ENCODE measurements at regions not wholly inside any gene's neighbourhood (a gene's known extent, or its start where the extent isn't known, plus 50 kb on each side); places are given as distances from the start of the nearest gene placed in this dataset.
"Not testable (repeated sequence)": the region's sequence is repeated elsewhere in the genome, so short reads cannot be mapped to it uniquely, and the experiment has no call there.

- no peak for DNase-seq (ENCODE audit: low read depth)
Measured at GRCh38 chr6:99802396-99803031, 191.5 kb downstream of the MCHR2 start.

- no peak for DNase-seq (ENCODE audit: low read depth)
Measured at GRCh38 chr6:99808992-99809391, 185.0 kb downstream of the MCHR2 start.

GRCh38 chr6:99810295-99810694 lies 183.7 kb downstream of the MCHR2 start:
- DNase-seq (ENCODE audit: low read depth), result no peak

- no peak for DNase-seq (ENCODE audit: low read depth)
Measured at GRCh38 chr6:99810942-99811620, 182.9 kb downstream of the MCHR2 start.

GRCh38 chr6:99811636-99812035 lies 182.4 kb downstream of the MCHR2 start:
- no peak for DNase-seq (ENCODE audit: low read depth)

- no peak for DNase-seq (ENCODE audit: low read depth)
Measured at GRCh38 chr6:99813565-99813964, 180.5 kb downstream of the MCHR2 start.

GRCh38 chr6:99814230-99814928 lies 179.6 kb downstream of the MCHR2 start:
- DNase-seq (ENCODE audit: low read depth), result no peak

GRCh38 chr6:99816795-99817194 lies 177.2 kb downstream of the MCHR2 start:
- DNase-seq (ENCODE audit: low read depth), result no peak

GRCh38 chr6:99818161-99818560 lies 175.9 kb downstream of the MCHR2 start:
- DNase-seq (ENCODE audit: low read depth), result no peak

GRCh38 chr6:99819853-99820252 lies 174.2 kb downstream of the MCHR2 start:
- no peak for DNase-seq (ENCODE audit: low read depth)

- DNase-seq (ENCODE audit: low read depth), result no peak
Measured at GRCh38 chr6:99821164-99821563, 172.9 kb downstream of the MCHR2 start.

GRCh38 chr6:99822741-99823512 lies 171.1 kb downstream of the MCHR2 start:
- DNase-seq (ENCODE audit: low read depth), result peak; percentile 51

- DNase-seq (ENCODE audit: low read depth), result not testable (repeated sequence)
Measured at GRCh38 chr6:99823513-99824235, 170.3 kb downstream of the MCHR2 start.

- DNase-seq (ENCODE audit: low read depth), result no peak
Measured at GRCh38 chr6:99833034-99833433, 161.0 kb downstream of the MCHR2 start.

GRCh38 chr6:99836471-99836870 lies 157.6 kb downstream of the MCHR2 start:
- DNase-seq (ENCODE audit: low read depth), result no peak

GRCh38 chr6:99838607-99839006 lies 155.4 kb downstream of the MCHR2 start:
- no peak for DNase-seq (ENCODE audit: low read depth)

- no peak for DNase-seq (ENCODE audit: low read depth)
Measured at GRCh38 chr6:99841297-99841696, 152.7 kb downstream of the MCHR2 start.

- DNase-seq (ENCODE audit: low read depth), result no peak
Measured at GRCh38 chr6:99846006-99846405, 148.0 kb downstream of the MCHR2 start.

GRCh38 chr6:99850841-99851240 lies 143.2 kb downstream of the MCHR2 start:
- no peak for DNase-seq (ENCODE audit: low read depth)

GRCh38 chr6:99852031-99852430 lies 142.0 kb downstream of the MCHR2 start:
- DNase-seq (ENCODE audit: low read depth), result no peak

GRCh38 chr6:99867026-99867425 lies 127.0 kb downstream of the MCHR2 start:
- DNase-seq (ENCODE audit: low read depth), result no peak
